A549 (cell line): ENCODE measurements at regions not wholly inside any gene's neighbourhood (a gene's known extent, or its start where the extent isn't known, plus 50 kb on each side); places are given as distances from the start of the nearest gene placed in this dataset.

Experiments used
- ATAC-seq, 2 experiments: fragments of 200-7000 bp in 1 of 2; fragments of >200 bp in 1 of 2; cut with Nextera tagmentation in 1 of 2; cut with Tn5 transposase in 1 of 2; 3 replicates each; pipeline versions ENCODE4 v1.8.0 to v1.9.1; 2018 to 2020; ENCODE audit warnings: mild to moderate bottlenecking in 1 of 2, moderate library complexity in 1 of 2
- CTCF ChIA-PET: fragments of 300-600 bp; sonication (Branson Sonifier 250); formaldehyde crosslinking; extraction: SDS; loops from one replicate; lab custom pipeline; 2021; ENCODE audit warnings: antibody characterized with exemption, inconsistent platforms; lab: Yijun Ruan, JAX
- POLR2A ChIA-PET: fragments of 350-600 bp; formaldehyde crosslinking; extraction: SDS; loops from one replicate; lab custom pipeline; 2021; ENCODE audit warnings: antibody characterized with exemption, inconsistent platforms; lab: Yijun Ruan, JAX
- DNase-seq, 2 experiments: peaks; one replicate each; pipeline versions ENCODE4 v3.0.0 to v3.0.0-alpha.2; 2011 to 2016; ENCODE audit warnings: low read depth in 1 of 2, low spot score in 1 of 2
- FAIRE-seq: peaks from 2 replicates; lab custom pipeline; 2011; peaks lifted over from hg19 to GRCh38; lab: Jason Lieb, UNC
- H3K27ac ChIP-seq, 2 experiments: fragments of >200 bp; sonication (Bioruptor Twin); formaldehyde crosslinking; 3 replicates each; pipeline ENCODE4 v1.5.1; 2016 to 2017
- H3K4me1 ChIP-seq: fragments of >200 bp; sonication (Bioruptor Twin); formaldehyde crosslinking; 3 replicates; pipeline ENCODE4 v1.6.1; 2016
- H3K4me2 ChIP-seq: fragments of >200 bp; sonication (Bioruptor Twin); formaldehyde crosslinking; 3 replicates; pipeline ENCODE4 v1.6.1; 2016
- H3K4me3 ChIP-seq: fragments of >200 bp; sonication (Bioruptor Twin); formaldehyde crosslinking; 3 replicates; pipeline ENCODE4 v1.5.1; 2016
- H3K9me3 ChIP-seq: fragments of >200 bp; sonication (Bioruptor Twin); formaldehyde crosslinking; 3 replicates; pipeline ENCODE4 v1.6.1; 2016
- CBX8 ChIP-seq: fragments of 200-600 bp; sonication (generic); IDR thresholded peaks from 2 replicates; pipeline ENCODE4 v1.6.1; 2016
- CHD2 ChIP-seq: fragments of 150-350 bp; IDR thresholded peaks from 2 replicates; pipeline ENCODE4 v1.6.1; 2014; ENCODE audit warnings: low read length; ENCODE audit not compliant: partially characterized antibody
- CHD4 ChIP-seq: fragments of 200-600 bp; sonication (generic); IDR thresholded peaks from 2 replicates; pipeline ENCODE4 v1.6.1; 2016; ENCODE audit warnings: antibody characterized with exemption, mild to moderate bottlenecking, borderline replicate concordance
- EHMT2 ChIP-seq: fragments of 200-600 bp; sonication (generic); IDR thresholded peaks from 2 replicates; pipeline ENCODE4 v1.6.1; 2016; ENCODE audit warnings: antibody characterized with exemption, low read depth, mild to moderate bottlenecking, moderate library complexity
- HOXA7 ChIP-seq: fragments of 250-450 bp; sonication (Bioruptor Pico); IDR thresholded peaks from 2 replicates; pipeline ENCODE4 v1.5.0; 2020; ENCODE audit warnings: mild to moderate bottlenecking, moderate library complexity
- JUN ChIP-seq, 2 experiments: fragments of >200 bp; sonication (Bioruptor Twin); formaldehyde crosslinking; IDR thresholded peaks; 2 replicates in 1 of 2; 3 replicates in 1 of 2; pipeline ENCODE4 v1.6.1; 2016 to 2017
- KDM5A ChIP-seq: fragments of 200-600 bp; sonication (generic); IDR thresholded peaks from 2 replicates; pipeline ENCODE4 v1.6.1; 2016; ENCODE audit warnings: antibody characterized with exemption, mild to moderate bottlenecking
- MAZ ChIP-seq: fragments of 150-350 bp; IDR thresholded peaks from 2 replicates; pipeline ENCODE4 v1.6.1; 2014; ENCODE audit warnings: antibody characterized with exemption, low read depth, low read length, borderline replicate concordance
- RARB ChIP-seq: fragments of 250-450 bp; sonication (Bioruptor Pico); IDR thresholded peaks from 2 replicates; pipeline ENCODE4 v1.8.0; 2021; ENCODE audit warnings: mild to moderate bottlenecking, moderate library complexity
- REST ChIP-seq: fragments of 200-600 bp; sonication (generic); IDR thresholded peaks from 2 replicates; pipeline ENCODE4 v1.6.1; 2016; ENCODE audit warnings: antibody characterized with exemption, mild to moderate bottlenecking, moderate library complexity
- RFX5 ChIP-seq: fragments of 450-650 bp; IDR thresholded peaks from 2 replicates; pipeline ENCODE4 v1.7.1; 2014; ENCODE audit warnings: antibody characterized with exemption, mild to moderate bottlenecking, moderate library complexity
- SMC3 ChIP-seq: fragments of >200 bp; sonication (Bioruptor Twin); formaldehyde crosslinking; IDR thresholded peaks from 3 replicates; pipeline ENCODE4 v1.6.1; 2018; ENCODE audit warnings: inconsistent platforms
- SREBF2 ChIP-seq: fragments of 450-650 bp; IDR thresholded peaks from 2 replicates; pipeline ENCODE4 v1.6.1; 2014; ENCODE audit warnings: mild to moderate bottlenecking, moderate library complexity
- ZC3H11A ChIP-seq: fragments of 450-650 bp; IDR thresholded peaks from 2 replicates; pipeline ENCODE4 v1.6.1; 2014; ENCODE audit warnings: antibody characterized with exemption, mild to moderate bottlenecking
- WGBS: methylation state at CpG from one replicate; pipeline ENCODE4 v1.1.6; 2017; ENCODE audit errors: missing lambda C conversion rate; 5-methylcytosine and 5-hydroxymethylcytosine counted together
- TF ChIP-seq, protein P1 (sequence below): IDR thresholded peaks from 2 replicates; pipeline ENCODE4 v1.6.1; 2012; ENCODE audit warnings: low read depth, borderline replicate concordance

GRCh38 chr9:7894231-7894630 is 94.7 kb upstream of the DMAC1 start:
- FAIRE-seq: no peak
- POLR2A ChIA-PET: no interaction called here
- TF ChIP-seq HOXA7 (no peak), CHD2 (no peak), JUN (IDR thresholded peaks at IDR 0.05) (no peak), KDM5A (no peak), RARB (CRISPR knock-in tag) (no peak), RFX5 (no peak)
- TF ChIP-seq, all 56 proteins: peak for 0
- ATAC-seq (no peak), DNase-seq (no peak)
- Histone ChIP-seq H3K4me3 (no peak overlapping the region), H3K27ac (no peak overlapping the region), H3K4me2 (no peak overlapping the region), H3K4me1 (no peaks in the 10 kb centered on the region), H3K9me3 (no peaks in the 10 kb centered on the region)
- CTCF ChIA-PET: interaction anchor here (0.6 to 1.4 kb wide), 2 partner anchors 50 to 276 kb away, joined by 3 read pairs; no protein-coding TSS in a partner anchor
- 8% methylated on average over 4 of the region's 4 CpGs for WGBS

DNA sequence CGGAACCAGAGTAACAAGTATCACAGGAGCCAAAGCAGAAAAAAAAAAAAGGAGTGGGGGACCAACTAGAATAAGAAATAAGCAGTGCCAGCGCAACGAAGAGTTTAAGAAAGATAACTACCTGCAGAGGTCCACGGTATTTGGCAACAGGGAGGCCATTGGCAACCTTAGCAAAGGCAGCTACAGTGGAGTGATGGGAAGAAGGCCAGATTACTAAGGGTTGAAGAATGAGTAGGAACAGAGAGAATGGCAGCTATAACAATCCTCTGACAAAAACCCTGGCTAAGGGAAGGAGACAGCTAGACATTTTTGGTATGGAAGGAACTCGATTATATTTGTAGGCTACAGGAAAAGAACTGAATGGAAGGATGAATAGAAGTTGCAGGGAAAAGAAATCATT is 93.4 kb upstream of the DMAC1 start:
- Histone ChIP-seq H3K4me3 (no peak overlapping the region), H3K9me3 (no peaks in the 10 kb centered on the region), H3K27ac (no peak overlapping the region), H3K4me2 (no peak overlapping the region)
- ChIA-PET POLR2A (no interaction called here), CTCF (no interaction called here)
- WGBS: 10% methylated on average over 5 of the region's 5 CpGs
- no peak for DNase-seq
- TF ChIP-seq CBX8: no peak
- TF ChIP-seq RFX5: no peak
- no peak for TF ChIP-seq MAZ
- no peak for TF ChIP-seq REST
- no peak for TF ChIP-seq CHD4
- no peak for TF ChIP-seq HOXA7
- TF ChIP-seq, protein P1, sequence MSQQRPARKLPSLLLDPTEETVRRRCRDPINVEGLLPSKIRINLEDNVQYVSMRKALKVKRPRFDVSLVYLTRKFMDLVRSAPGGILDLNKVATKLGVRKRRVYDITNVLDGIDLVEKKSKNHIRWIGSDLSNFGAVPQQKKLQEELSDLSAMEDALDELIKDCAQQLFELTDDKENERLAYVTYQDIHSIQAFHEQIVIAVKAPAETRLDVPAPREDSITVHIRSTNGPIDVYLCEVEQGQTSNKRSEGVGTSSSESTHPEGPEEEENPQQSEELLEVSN: no peak
- no peak for TF ChIP-seq SREBF2
- no peak for TF ChIP-seq CHD2
- no peak for TF ChIP-seq ZC3H11A
- no peak for TF ChIP-seq SMC3
- TF ChIP-seq, all 56 proteins: peak for 0
- ATAC-seq: no peak
- FAIRE-seq: no peak
- H3K4me1 ChIP-seq: no peaks in the 10 kb centered on the region

DNA sequence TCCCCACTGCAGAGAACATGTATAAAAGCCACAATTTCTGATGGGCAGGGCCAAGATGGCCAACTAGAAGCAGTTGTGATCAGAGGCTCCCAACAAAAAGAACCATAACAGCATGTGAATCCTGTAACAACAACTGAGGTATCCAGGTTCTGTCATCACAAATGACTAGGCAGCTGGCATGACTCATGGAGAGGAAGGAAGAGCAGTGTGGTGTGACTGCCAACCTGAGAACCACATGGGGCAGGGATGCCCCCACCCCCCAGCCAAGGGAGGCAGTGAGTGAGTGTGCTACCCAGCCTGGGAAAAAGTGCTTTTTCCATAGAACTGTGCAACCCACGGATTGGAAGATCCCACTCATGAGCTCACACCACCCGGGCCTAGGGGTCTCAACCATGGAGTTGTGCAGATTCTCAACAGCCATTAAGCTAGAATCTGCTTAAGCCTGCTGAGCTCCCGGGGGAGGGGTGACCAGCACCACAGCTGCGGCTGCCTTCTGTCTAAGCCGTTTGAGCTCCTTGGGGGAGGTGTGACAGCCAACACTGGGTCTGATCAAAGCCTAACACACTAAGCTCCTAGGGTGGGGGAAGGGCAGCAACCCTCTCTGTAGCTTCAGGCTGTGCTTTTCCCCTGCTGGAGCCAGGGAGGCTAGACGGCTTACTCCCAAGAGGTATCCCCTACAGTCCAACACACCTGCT is 80.1 kb upstream of the DMAC1 start:
- no peaks in the 10 kb centered on the region for H3K4me1 ChIP-seq
- POLR2A ChIA-PET: no interaction called here
- TF ChIP-seq ZC3H11A (no peak), EHMT2 (no peak), CBX8 (no peak)
- H3K9me3 ChIP-seq: no peaks in the 10 kb centered on the region
- no peak for FAIRE-seq
- H3K4me3 ChIP-seq: no peak overlapping the region
- no peak for DNase-seq
- CTCF ChIA-PET: interaction anchor here (1.2 kb wide), 1 partner anchor 9 kb away, joined by 3 read pairs; no protein-coding TSS in a partner anchor
- H3K27ac ChIP-seq: no peak overlapping the region
- no peak overlapping the region for H3K4me2 ChIP-seq
- WGBS: 0% methylated on average over 1 of the region's 6 CpGs
- ATAC-seq: no peak
